HepG2 (cell line): ENCODE measurements at regions not wholly inside any gene's neighbourhood (a gene's known extent, or its start where the extent isn't known, plus 50 kb on each side); places are given as distances from the start of the nearest gene placed in this dataset.
A peak's percentile ranks its signal among the peaks of the same experiment; 100 is the strongest.

Source experiments
- AHDC1 ChIP-seq: sonication (generic); formaldehyde crosslinking; IDR thresholded peaks from 2 replicates; pipeline ENCODE4 v1.5.1; 2020; ENCODE audit warnings: mild to moderate bottlenecking, missing genetic modification reagents, borderline replicate concordance
- ESRRA ChIP-seq: sonication (generic); formaldehyde crosslinking; IDR thresholded peaks from 2 replicates; pipeline ENCODE4 v1.5.1; 2020; ENCODE audit warnings: mild to moderate bottlenecking, low read depth, missing genetic modification reagents
- HCFC1 ChIP-seq: fragments of 150-350 bp; IDR thresholded peaks from 2 replicates; pipeline ENCODE4 v1.6.1; 2014; ENCODE audit warnings: low read depth, low read length
- HOXA3 ChIP-seq: sonication (generic); formaldehyde crosslinking; IDR thresholded peaks from 2 replicates; pipeline ENCODE4 v1.5.0; 2020; ENCODE audit warnings: missing genetic modification reagents
- KLF12 ChIP-seq: sonication (generic); formaldehyde crosslinking; IDR thresholded peaks from 2 replicates; pipeline ENCODE4 v1.4.0; 2020; ENCODE audit warnings: missing genetic modification reagents, borderline replicate concordance
- LBX2 ChIP-seq: sonication (generic); formaldehyde crosslinking; IDR thresholded peaks from 2 replicates; pipeline ENCODE4 v1.5.0; 2020; ENCODE audit warnings: missing genetic modification reagents, mild to moderate bottlenecking, borderline replicate concordance
- MAFF ChIP-seq: IDR thresholded peaks from 2 replicates; pipeline ENCODE4 v1.6.1; 2011; ENCODE audit warnings: low read depth, low read length, improper control_type of control experiment
- NFE2L2 ChIP-seq: fragments of 150-350 bp; IDR thresholded peaks from 2 replicates; pipeline ENCODE4 v1.6.1; 2014; ENCODE audit warnings: low read length
- PHF8 ChIP-seq: sonication (generic); formaldehyde crosslinking; IDR thresholded peaks from 2 replicates; pipeline ENCODE4 v1.5.0; 2020; ENCODE audit warnings: missing genetic modification reagents
- RELA ChIP-seq: sonication (generic); formaldehyde crosslinking; IDR thresholded peaks from 2 replicates; pipeline ENCODE4 v1.4.0; 2020; ENCODE audit warnings: missing genetic modification reagents
- SALL1 ChIP-seq: sonication (generic); formaldehyde crosslinking; IDR thresholded peaks from 2 replicates; pipeline ENCODE4 v1.8.0; 2022; ENCODE audit warnings: mild to moderate bottlenecking, missing genetic modification reagents
- SMAD3 ChIP-seq: sonication (generic); formaldehyde crosslinking; IDR thresholded peaks from 2 replicates; pipeline ENCODE4 v1.4.0; 2020; ENCODE audit warnings: missing genetic modification reagents
- TMF1 ChIP-seq: sonication (generic); formaldehyde crosslinking; IDR thresholded peaks from 2 replicates; pipeline ENCODE4 v1.8.1; 2022; ENCODE audit warnings: low read depth, missing genetic modification reagents
- XBP1 ChIP-seq: sonication (generic); formaldehyde crosslinking; IDR thresholded peaks from 2 replicates; pipeline ENCODE4 v1.5.0; 2020; ENCODE audit warnings: missing genetic modification reagents
- ZBTB7B ChIP-seq: sonication (generic); formaldehyde crosslinking; IDR thresholded peaks from 2 replicates; pipeline ENCODE4 v1.4.0; 2020; ENCODE audit warnings: missing genetic modification reagents
- ZNF263 ChIP-seq: sonication (generic); formaldehyde crosslinking; IDR thresholded peaks from 2 replicates; pipeline ENCODE4 v1.4.0; 2020; ENCODE audit warnings: missing genetic modification reagents
- ZNF350 ChIP-seq: sonication (generic); formaldehyde crosslinking; IDR thresholded peaks from 2 replicates; pipeline ENCODE4 v1.4.0; 2020; ENCODE audit warnings: mild to moderate bottlenecking, low read depth, missing genetic modification reagents, borderline replicate concordance
- ZNF501 ChIP-seq: sonication (generic); formaldehyde crosslinking; IDR thresholded peaks from 2 replicates; pipeline ENCODE4 v1.5.1; 2020; ENCODE audit warnings: mild to moderate bottlenecking, moderate library complexity, missing genetic modification reagents
- ZNF563 ChIP-seq: sonication (generic); formaldehyde crosslinking; IDR thresholded peaks from 2 replicates; pipeline ENCODE4 v1.8.0; 2022; ENCODE audit warnings: mild to moderate bottlenecking, moderate library complexity, missing genetic modification reagents
- ZNF710 ChIP-seq: sonication (generic); formaldehyde crosslinking; IDR thresholded peaks from 2 replicates; pipeline ENCODE4 v1.5.0; 2020; ENCODE audit warnings: mild to moderate bottlenecking, missing genetic modification reagents, borderline replicate concordance
- ZNF841 ChIP-seq: sonication (generic); formaldehyde crosslinking; IDR thresholded peaks from 2 replicates; pipeline ENCODE4 v1.8.1; 2023; ENCODE audit warnings: missing genetic modification reagents, borderline replicate concordance
- ZSCAN25 ChIP-seq: sonication (generic); formaldehyde crosslinking; IDR thresholded peaks from 2 replicates; pipeline ENCODE4 v1.8.0; 2022; ENCODE audit warnings: mild to moderate bottlenecking, missing genetic modification reagents

- TF ChIP-seq ZNF263 (CRISPR knock-in tag) (0 out of 2 replicates have a peak, but pooled peaks have one; percentile 37), SMAD3 (CRISPR knock-in tag) (no peak), KLF12 (CRISPR knock-in tag) (peak; percentile 84; the same call in 1 of the 2 replicates), ZSCAN25 (CRISPR knock-in tag) (0 out of 2 replicates have a peak, but pooled peaks have one; percentile 33), PHF8 (no peak), ZNF841 (CRISPR knock-in tag) (no peak), ZNF350 (CRISPR knock-in tag) (no peak), HCFC1 (no peak), RELA (CRISPR knock-in tag) (0 out of 2 replicates have a peak, but pooled peaks have one; percentile 35), ZNF501 (CRISPR knock-in tag) (no peak), XBP1 (CRISPR knock-in tag) (no peak), TMF1 (CRISPR knock-in tag) (no peak), SALL1 (CRISPR knock-in tag) (peak; percentile 63), LBX2 (CRISPR knock-in tag) (no peak), ZNF563 (CRISPR knock-in tag) (peak; percentile 84; the same call in 1 of the 2 replicates), HOXA3 (CRISPR knock-in tag) (peak; percentile 70), MAFF (no peak), NFE2L2 (no peak), ZNF710 (CRISPR knock-in tag) (no peak), ZBTB7B (CRISPR knock-in tag) (0 out of 2 replicates have a peak, but pooled peaks have one; percentile 25), AHDC1 (CRISPR knock-in tag) (0 out of 2 replicates have a peak, but pooled peaks have one; percentile 38), ESRRA (CRISPR knock-in tag) (peak; percentile 59; the same call in 1 of the 2 replicates)
Measured at GRCh38 chr22:46027211-46028105, 50.5 kb upstream of the WNT7B start (continued).
